H1 (cell line): ENCODE measurements at regions not wholly inside any gene's neighbourhood (a gene's known extent, or its start where the extent isn't known, plus 50 kb on each side); places are given as distances from the start of the nearest gene placed in this dataset.

Experiments used
- CTCF ChIA-PET: fragments of 300-600 bp; sonication (Branson Sonifier 250); formaldehyde crosslinking; loops from one replicate; lab custom pipeline; 2021; ENCODE audit not compliant: partially characterized antibody; lab: Charles Lee
- POLR2A ChIA-PET: fragments of 300-600 bp; sonication (Branson Sonifier 250); formaldehyde crosslinking; loops from one replicate; lab custom pipeline; 2021; ENCODE audit warnings: inconsistent platforms; ENCODE audit not compliant: partially characterized antibody; lab: Charles Lee
- DNase-seq, 2 experiments: peaks; one replicate each; pipeline versions ENCODE4 v3.0.0 to v3.0.0-alpha.2; 2010 to 2022; ENCODE audit warnings: low spot score in 2 of 2, low read depth in 1 of 2, mixed read lengths in 1 of 2
- FAIRE-seq: peaks from 2 replicates; lab custom pipeline; 2011; peaks lifted over from hg19 to GRCh38; lab: Jason Lieb, UNC
- H2AFZ ChIP-seq: 2 replicates; pipeline ENCODE4 v1.8.1; 2012; ENCODE audit warnings: low read length, inconsistent platforms
- H2AK5ac ChIP-seq: 2 replicates; pipeline ENCODE4 v1.6.1; 2013; ENCODE audit warnings: low read depth, low read length
- H2BK120ac ChIP-seq: replicated peaks from 2 replicates; pipeline ENCODE3; 2013; ENCODE audit warnings: low read depth, low read length, inconsistent platforms
- H2BK12ac ChIP-seq: 2 replicates; pipeline ENCODE4 v1.6.1; 2013; ENCODE audit warnings: low read depth, low read length
- H2BK15ac ChIP-seq: 2 replicates; pipeline ENCODE4 v1.6.1; 2013; ENCODE audit warnings: low read length
- H2BK20ac ChIP-seq: 2 replicates; pipeline ENCODE4 v1.6.1; 2013; ENCODE audit warnings: low read length
- H2BK5ac ChIP-seq: 2 replicates; pipeline ENCODE4 v1.6.1; 2013; ENCODE audit warnings: low read depth, low read length
- H3K14ac ChIP-seq: 2 replicates; pipeline ENCODE4 v1.6.1; 2013; ENCODE audit warnings: inconsistent platforms; ENCODE audit not compliant: insufficient read length
- H3K18ac ChIP-seq: 2 replicates; pipeline ENCODE4 v1.6.1; 2013; ENCODE audit warnings: low read length; ENCODE audit errors: extremely low read depth
- H3K23ac ChIP-seq: 2 replicates; pipeline ENCODE4 v1.6.1; 2013; ENCODE audit warnings: inconsistent platforms; ENCODE audit not compliant: insufficient read length
- H3K23me2 ChIP-seq: 2 replicates; pipeline ENCODE4 v1.6.1; 2013; ENCODE audit warnings: low read depth, low read length
- H3K27ac ChIP-seq: 2 replicates; pipeline ENCODE4 v1.6.1; 2011; ENCODE audit warnings: low read depth, low read length, inconsistent platforms
- H3K27me3 ChIP-seq, 4 experiments: replicated peaks in 1 of 4; 1 replicate in 1 of 4; 2 replicates in 3 of 4; pipeline versions ENCODE4 v1.6.1 to v1.8.1; 2011 to 2013; ENCODE audit warnings: low read length in 3 of 4, mild to moderate bottlenecking in 3 of 4, inconsistent platforms in 2 of 4, mixed read lengths in 2 of 4, moderate library complexity in 1 of 4; ENCODE audit not compliant: control insufficient read depth in 3 of 4, insufficient read depth in 3 of 4; ENCODE audit errors: extremely low read depth in 1 of 4
- H3K36me3 ChIP-seq, 4 experiments: 2 replicates each; pipeline versions ENCODE4 v1.6.1 to v1.8.1; 2011 to 2013; ENCODE audit warnings: mild to moderate bottlenecking in 4 of 4, low read length in 3 of 4, moderate library complexity in 2 of 4, control low read depth in 1 of 4, inconsistent platforms in 1 of 4; ENCODE audit not compliant: insufficient read depth in 4 of 4, control insufficient read depth in 2 of 4
- H3K4ac ChIP-seq: replicated peaks from 2 replicates; pipeline ENCODE3; 2013; ENCODE audit warnings: low read length, low read depth, mixed read lengths, inconsistent platforms; ENCODE audit not compliant: insufficient read length
- H3K4me1 ChIP-seq, 4 experiments: replicated peaks in 1 of 4; 1 replicate in 1 of 4; 2 replicates in 3 of 4; pipeline versions ENCODE4 v1.6.1 to v1.8.1; 2011 to 2013; ENCODE audit warnings: low read length in 3 of 4, inconsistent platforms in 2 of 4, mixed read lengths in 1 of 4; ENCODE audit not compliant: insufficient read depth in 4 of 4, control insufficient read depth in 3 of 4
- H3K4me2 ChIP-seq, 2 experiments: 2 replicates each; pipeline versions ENCODE4 v1.6.1 to v1.8.1; 2011 to 2013; ENCODE audit warnings: low read depth in 2 of 2, low read length in 2 of 2, control low read depth in 1 of 2, inconsistent platforms in 1 of 2, mild to moderate bottlenecking in 1 of 2; ENCODE audit not compliant: insufficient read depth in 1 of 2
- H3K4me3 ChIP-seq, 4 experiments: fragments of 200-600, 300-600 bp in 1 of 4; sonication (generic), shearing (Covaris generic), sonication (Bioruptor Twin) in 1 of 4; 2 replicates each; pipeline versions ENCODE4 v1.5.1 to v1.8.1; 2011 to 2016; ENCODE audit warnings: low read length in 4 of 4, low read depth in 3 of 4, control low read depth in 2 of 4, inconsistent platforms in 2 of 4, mild to moderate bottlenecking in 2 of 4, mixed read lengths in 1 of 4, moderate library complexity in 1 of 4; ENCODE audit not compliant: insufficient read depth in 2 of 4; ENCODE audit errors: extremely low read depth in 1 of 4
- H3K56ac ChIP-seq: replicated peaks from 2 replicates; pipeline ENCODE3; 2013; ENCODE audit warnings: low read depth, mild to moderate bottlenecking, mixed read lengths, low read length, inconsistent platforms; ENCODE audit not compliant: insufficient read length
- H3K79me1 ChIP-seq: 2 replicates; pipeline ENCODE4 v1.6.1; 2013; ENCODE audit warnings: low read depth, low read length, control low read depth
- H3K79me2 ChIP-seq, 2 experiments: 2 replicates each; pipeline versions ENCODE4 v1.6.1 to v1.8.1; 2012 to 2013; ENCODE audit warnings: low read length in 2 of 2, mild to moderate bottlenecking in 2 of 2, inconsistent platforms in 1 of 2; ENCODE audit not compliant: insufficient read depth in 2 of 2, control insufficient read depth in 1 of 2
- H3K9ac ChIP-seq, 4 experiments: replicated peaks in 1 of 4; 1 replicate in 1 of 4; 2 replicates in 3 of 4; pipeline versions ENCODE4 v1.6.1 to v1.8.1; 2011 to 2013; ENCODE audit warnings: low read depth in 3 of 4, low read length in 3 of 4, control low read depth in 2 of 4, mild to moderate bottlenecking in 2 of 4, moderate library complexity in 2 of 4, inconsistent platforms in 1 of 4; ENCODE audit errors: extremely low read depth in 1 of 4
- H3K9me3 ChIP-seq, 2 experiments: 2 replicates each; pipeline versions ENCODE4 v1.6.1 to v1.8.1; 2012 to 2013; ENCODE audit warnings: mild to moderate bottlenecking in 2 of 2, moderate library complexity in 2 of 2, control low read depth in 1 of 2, inconsistent platforms in 1 of 2, low read depth in 1 of 2, low read length in 1 of 2, mixed read lengths in 1 of 2; ENCODE audit not compliant: insufficient read depth in 2 of 2
- H4K20me1 ChIP-seq, 2 experiments: replicated peaks in 1 of 2; 2 replicates each; pipeline versions ENCODE3 to v1.8.1; 2011 to 2013; ENCODE audit warnings: inconsistent platforms in 2 of 2, low read length in 2 of 2, mild to moderate bottlenecking in 1 of 2; ENCODE audit not compliant: insufficient read depth in 2 of 2, control insufficient read depth in 1 of 2
- H4K5ac ChIP-seq: 2 replicates; pipeline ENCODE4 v1.6.1; 2013; ENCODE audit warnings: low read length, low read depth, mixed read lengths, inconsistent platforms; ENCODE audit not compliant: insufficient read length
- H4K8ac ChIP-seq: 2 replicates; pipeline ENCODE4 v1.8.0; 2013; ENCODE audit warnings: mild to moderate bottlenecking, moderate library complexity, low read length, inconsistent platforms; ENCODE audit not compliant: insufficient read depth; ENCODE audit errors: extremely low read depth
- H4K91ac ChIP-seq: replicated peaks from 2 replicates; pipeline ENCODE3; 2013; ENCODE audit warnings: low read length, mixed read lengths, inconsistent platforms; ENCODE audit not compliant: insufficient read length
- CEBPB ChIP-seq: IDR thresholded peaks from 2 replicates; pipeline ENCODE4 v1.6.1; 2012; ENCODE audit warnings: low read depth, low read length
- CTBP2 ChIP-seq: IDR thresholded peaks from 2 replicates; pipeline ENCODE4 v1.7.0; 2011; ENCODE audit warnings: borderline replicate concordance, mild to moderate bottlenecking, moderate library complexity, mixed read lengths, low read length; ENCODE audit not compliant: insufficient read depth, insufficient read length
- KDM4A ChIP-seq: IDR thresholded peaks from one replicate; pipeline ENCODE4 v1.7.1; 2012; ENCODE audit warnings: low read depth, mild to moderate bottlenecking, moderate library complexity, low read length, inconsistent platforms; ENCODE audit not compliant: severe bottlenecking
- KDM5A ChIP-seq: fragments of 200-600 bp; IDR thresholded peaks from 2 replicates; pipeline ENCODE4 v1.7.1; 2012; ENCODE audit warnings: mild to moderate bottlenecking, low read length, inconsistent platforms, mixed read lengths
- POLR2A ChIP-seq, 2 experiments: IDR thresholded peaks; 1 replicate in 1 of 2; 2 replicates in 1 of 2; pipeline ENCODE4 v1.6.1; 2011; ENCODE audit warnings: low read depth in 2 of 2, low read length in 2 of 2, mild to moderate bottlenecking in 2 of 2; ENCODE audit errors: control extremely low read depth in 1 of 2
- RAD21 ChIP-seq, 2 experiments: IDR thresholded peaks in 1 of 2; conservative IDR thresholded peaks in 1 of 2; 2 replicates each; pipeline ENCODE4 v1.6.1; 2011; ENCODE audit warnings: low read depth in 2 of 2, low read length in 2 of 2, improper control_type of control experiment in 1 of 2, inconsistent platforms in 1 of 2, mild to moderate bottlenecking in 1 of 2, moderate library complexity in 1 of 2
- RBBP5 ChIP-seq: IDR thresholded peaks from 2 replicates; pipeline ENCODE4 v1.7.1; 2012; ENCODE audit warnings: low read depth, mild to moderate bottlenecking, inconsistent platforms, low read length, moderate library complexity, borderline replicate concordance
- SP1 ChIP-seq: IDR thresholded peaks from 2 replicates; pipeline ENCODE4 v1.6.1; 2011; ENCODE audit warnings: low read depth, low read length
- SRF ChIP-seq: IDR thresholded peaks from 2 replicates; pipeline ENCODE4 v1.6.1; 2011; ENCODE audit warnings: mild to moderate bottlenecking, low read depth, low read length, moderate library complexity
- TAF7 ChIP-seq: optimal IDR thresholded peaks from 2 replicates; pipeline ENCODE3; 2011; ENCODE audit warnings: low read depth, mild to moderate bottlenecking, inconsistent platforms, low read length, moderate library complexity, borderline replicate concordance
- TBP ChIP-seq: IDR thresholded peaks from 2 replicates; pipeline ENCODE4 v1.6.1; 2011; ENCODE audit warnings: low read depth, low read length, improper control_type of control experiment
- YY1 ChIP-seq: IDR thresholded peaks from 2 replicates; pipeline ENCODE4 v1.6.1; 2011; ENCODE audit warnings: low read depth, mild to moderate bottlenecking, low read length
- WGBS, 2 experiments: shearing (Covaris generic) in 1 of 2; methylation state at CpG; one replicate each; pipeline versions ENCODE4 v1.1.6 to v1.1.7; 2013 to 2015; ENCODE audit warnings: low lambda C conversion rate in 2 of 2, mixed read lengths in 2 of 2, inconsistent platforms in 1 of 2, low coverage in 1 of 2, missing lambda C conversion rate in 1 of 2; ENCODE audit not compliant: insufficient replicate concordance in 2 of 2, insufficient coverage in 1 of 2, insufficient read length in 1 of 2; ENCODE audit errors: extremely low coverage in 1 of 2, missing lambda C conversion rate in 1 of 2; 5-methylcytosine and 5-hydroxymethylcytosine counted together
- TF ChIP-seq, protein P1 (sequence below): IDR thresholded peaks from 2 replicates; pipeline ENCODE4 v1.6.1; 2011; ENCODE audit warnings: low read length, improper control_type of control experiment
- TF ChIP-seq, protein P2 (sequence below): IDR thresholded peaks from 2 replicates; pipeline ENCODE4 v1.6.1; 2012; ENCODE audit warnings: inconsistent platforms

GRCh38 chr1:200493344-200493743 is 83.5 kb upstream of the ZNF281 start:
- H3K4ac ChIP-seq = no peak overlapping the region
- no peak overlapping the region for H2AK5ac ChIP-seq
- no peak overlapping the region for H2BK20ac ChIP-seq
- FAIRE-seq (no peak), DNase-seq (no peak)
- no peak overlapping the region for H4K8ac ChIP-seq
- no peak overlapping the region for H2BK120ac ChIP-seq
- H3K18ac ChIP-seq = no peak overlapping the region
- H3K23ac ChIP-seq = no peak overlapping the region
- H4K91ac ChIP-seq = no peak overlapping the region
- no peak overlapping the region; a peak in 1 of 7 replicates for H3K9ac ChIP-seq
- no peak overlapping the region for H3K4me2 ChIP-seq
- no peak overlapping the region for H2BK15ac ChIP-seq
- H3K14ac ChIP-seq = no peak overlapping the region
- POLR2A ChIA-PET = no interaction called here
- H3K27me3 ChIP-seq = no peaks in the 10 kb centered on the region
- no peaks in the 10 kb centered on the region for H4K20me1 ChIP-seq
- H3K79me1 ChIP-seq = no peaks in the 10 kb centered on the region
- H2AFZ ChIP-seq = 0 out of 2 replicates have a peak overlapping the region, but pooled peaks have one; percentile 23
- no peak overlapping the region for H3K4me3 ChIP-seq
- no peak overlapping the region for H2BK12ac ChIP-seq
- WGBS, 2 experiments = 94% methylated on average over 4 of the region's 4 CpGs; no CpG with 5 or more reads in 1 of the 2 experiments
- no peaks in the 10 kb centered on the region for H3K23me2 ChIP-seq
- H3K79me2 ChIP-seq = no peaks in the 10 kb centered on the region
- no peak overlapping the region for H3K56ac ChIP-seq
- no peaks in the 10 kb centered on the region for H3K9me3 ChIP-seq
- H3K4me1 ChIP-seq = 0 out of 7 replicates have a peak, but pooled peaks cover 0 to under 1% (median under 1%) of the 10 kb centered on the region in 4 experiments
- CTCF ChIA-PET = interaction anchor here (0.7 to 1.5 kb wide), 6 partner anchors 17 to 539 kb away, joined by 3 to 5 read pairs (median 4); no protein-coding TSS in a partner anchor
- no peak overlapping the region for H4K5ac ChIP-seq
- H3K36me3 ChIP-seq = no peaks in the 10 kb centered on the region
- H3K27ac ChIP-seq = no peak overlapping the region
- H2BK5ac ChIP-seq = no peak overlapping the region
- TF ChIP-seq CEBPB (no peak), YY1 (no peak), TAF7 (no peak), SP1 (no peak), RBBP5 (no peak), KDM4A (no peak), SRF (no peak), POLR2A (IDR thresholded peaks at IDR 0.05; ENCODE audit: control extremely low read depth in 1 of 2, low read depth in 2 of 2, low read length in 2 of 2) (no peak), RAD21 (IDR thresholded peaks at IDR 0.05 in 1 of 2, conservative IDR thresholded peaks at IDR 0.05 in 1 of 2; ENCODE audit: low read depth in 2 of 2, low read length in 2 of 2) (no peak), TBP (no peak), CTBP2 (no peak), KDM5A (no peak)
- TF ChIP-seq, protein P1, sequence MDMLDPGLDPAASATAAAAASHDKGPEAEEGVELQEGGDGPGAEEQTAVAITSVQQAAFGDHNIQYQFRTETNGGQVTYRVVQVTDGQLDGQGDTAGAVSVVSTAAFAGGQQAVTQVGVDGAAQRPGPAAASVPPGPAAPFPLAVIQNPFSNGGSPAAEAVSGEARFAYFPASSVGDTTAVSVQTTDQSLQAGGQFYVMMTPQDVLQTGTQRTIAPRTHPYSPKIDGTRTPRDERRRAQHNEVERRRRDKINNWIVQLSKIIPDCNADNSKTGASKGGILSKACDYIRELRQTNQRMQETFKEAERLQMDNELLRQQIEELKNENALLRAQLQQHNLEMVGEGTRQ = no peak
- TF ChIP-seq, protein P2, sequence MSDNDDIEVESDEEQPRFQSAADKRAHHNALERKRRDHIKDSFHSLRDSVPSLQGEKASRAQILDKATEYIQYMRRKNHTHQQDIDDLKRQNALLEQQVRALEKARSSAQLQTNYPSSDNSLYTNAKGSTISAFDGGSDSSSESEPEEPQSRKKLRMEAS = no peak
